GM23338 (cell line): ENCODE measurements at regions not wholly inside any gene's neighbourhood (a gene's known extent, or its start where the extent isn't known, plus 50 kb on each side); places are given as distances from the start of the nearest gene placed in this dataset.

Experiments used
- ATAC-seq: fragments of 200-7000 bp; cut with Tn5 transposase; 3 replicates; pipeline ENCODE4 v1.9.1; 2020
- DNase-seq: peaks from one replicate; pipeline ENCODE4 v3.0.0-alpha.2; 2015; ENCODE audit warnings: low spot score
- H2AFZ ChIP-seq: fragments of 200-600 bp; sonication (generic); 2 replicates; pipeline ENCODE4 v1.8.0; 2016; ENCODE audit warnings: antibody characterized with exemption, mild to moderate bottlenecking, moderate library complexity
- H3F3A ChIP-seq: fragments of 200-600 bp; sonication (generic); replicated peaks from 2 replicates; pipeline ENCODE4 v1.8.0; 2017; ENCODE audit warnings: antibody characterized with exemption, mixed run types, low read depth
- H3K27ac ChIP-seq: fragments of 200-600 bp; sonication (generic); 2 replicates; pipeline ENCODE4 v1.6.1; 2016; ENCODE audit warnings: low read depth
- H3K27me3 ChIP-seq: fragments of 200-600 bp; sonication (generic); 2 replicates; pipeline ENCODE4 v1.8.0; 2016; ENCODE audit warnings: mild to moderate bottlenecking, mixed run types, moderate library complexity; ENCODE audit not compliant: insufficient read depth
- H3K36me3 ChIP-seq: fragments of 200-600 bp; sonication (generic); 2 replicates; pipeline ENCODE4 v1.8.0; 2016; ENCODE audit warnings: mild to moderate bottlenecking; ENCODE audit not compliant: insufficient read depth
- H3K4me1 ChIP-seq: fragments of 200-600 bp; sonication (generic); 2 replicates; pipeline ENCODE4 v1.8.0; 2016; ENCODE audit warnings: mild to moderate bottlenecking, moderate library complexity; ENCODE audit not compliant: insufficient read depth
- H3K4me2 ChIP-seq: fragments of 200-600 bp; sonication (generic); 2 replicates; pipeline ENCODE4 v1.7.1; 2017; ENCODE audit warnings: mixed run types
- H3K4me3 ChIP-seq: fragments of 200-600 bp; sonication (generic); 2 replicates; pipeline ENCODE4 v1.6.1; 2016; ENCODE audit warnings: mixed run types
- H3K79me2 ChIP-seq: fragments of 200-600 bp; sonication (generic); replicated peaks from 2 replicates; pipeline ENCODE4 v1.8.0; 2017; ENCODE audit warnings: mild to moderate bottlenecking; ENCODE audit not compliant: insufficient read depth
- H3K9me2 ChIP-seq: fragments of 200-600 bp; sonication (generic); 2 replicates; pipeline ENCODE4 v1.8.0; 2017; ENCODE audit not compliant: insufficient read depth
- H4K20me1 ChIP-seq: fragments of 200-600 bp; sonication (generic); replicated peaks from 2 replicates; pipeline ENCODE4 v1.8.0; 2017; ENCODE audit warnings: mild to moderate bottlenecking; ENCODE audit not compliant: insufficient read depth
- H3K27ac Mint-ChIP-seq: 2 replicates; pipeline ENCODE4 v1.8.0; 2020; ENCODE audit warnings: inconsistent platforms, mild to moderate bottlenecking, moderate library complexity, mixed read lengths
- H3K27me3 Mint-ChIP-seq: 3 replicates; pipeline ENCODE4 v1.8.0; 2022; ENCODE audit warnings: low read depth, mild to moderate bottlenecking, moderate library complexity, mixed read lengths, inconsistent platforms; ENCODE audit not compliant: insufficient read depth, poor library complexity
- H3K36me3 Mint-ChIP-seq: 3 replicates; pipeline ENCODE4 v1.8.0; 2021; ENCODE audit warnings: low read depth, mild to moderate bottlenecking, inconsistent platforms, moderate library complexity, mixed read lengths
- H3K4me1 Mint-ChIP-seq: 3 replicates; pipeline ENCODE4 v1.8.0; 2020; ENCODE audit warnings: mild to moderate bottlenecking, inconsistent platforms, mixed read lengths
- H3K4me3 Mint-ChIP-seq: 3 replicates; pipeline ENCODE4 v1.8.0; 2021; ENCODE audit warnings: moderate library complexity, mild to moderate bottlenecking, inconsistent platforms, mixed read lengths
- H3K9me3 Mint-ChIP-seq: 3 replicates; pipeline ENCODE4 v1.8.0; 2020; ENCODE audit warnings: moderate library complexity, mild to moderate bottlenecking, inconsistent platforms, mixed read lengths
- CREB1 ChIP-seq: fragments of 250-450 bp; sonication (Bioruptor Pico); IDR thresholded peaks from 2 replicates; pipeline ENCODE4 v1.5.0; 2020; ENCODE audit warnings: low read depth, mild to moderate bottlenecking, moderate library complexity
- CTCF ChIP-seq, 2 experiments: fragments of 200-600 bp in 1 of 2; sonication (generic) in 1 of 2; conservative IDR thresholded peaks; 2 replicates each; pipeline versions ENCODE4 v1.5.1 to v1.6.1; 2016 to 2017; ENCODE audit warnings: antibody characterized with exemption in 2 of 2, low read depth in 2 of 2, mild to moderate bottlenecking in 2 of 2, moderate library complexity in 1 of 2
- EZH2 ChIP-seq: fragments of 200-600 bp; sonication (generic); IDR thresholded peaks from one replicate; pipeline ENCODE4 v1.8.0; 2017; ENCODE audit warnings: antibody characterized with exemption, mild to moderate bottlenecking, low read depth; ENCODE audit not compliant: unreplicated experiment
- EZH2phosphoT487 ChIP-seq: fragments of 200-600 bp; sonication (generic); IDR thresholded peaks from one replicate; pipeline ENCODE4 v1.8.1; 2018; ENCODE audit warnings: antibody characterized with exemption; ENCODE audit not compliant: unreplicated experiment
- NANOG ChIP-seq: IDR thresholded peaks from 2 replicates; pipeline ENCODE4 v1.6.1; 2016; ENCODE audit warnings: antibody characterized with exemption, borderline replicate concordance
- POLR2AphosphoS5 ChIP-seq: IDR thresholded peaks from 2 replicates; pipeline ENCODE4 v1.6.1; 2016; ENCODE audit warnings: antibody characterized with exemption, low read depth
- REST ChIP-seq: IDR thresholded peaks from one replicate; pipeline ENCODE4 v1.6.1; 2018; ENCODE audit warnings: antibody characterized with exemption; ENCODE audit not compliant: unreplicated experiment
- STAT1 ChIP-seq: IDR thresholded peaks from one replicate; pipeline ENCODE4 v1.6.1; 2016; ENCODE audit warnings: antibody characterized with exemption; ENCODE audit not compliant: unreplicated experiment
- ZNF462 ChIP-seq: fragments of 250-450 bp; sonication (Bioruptor Pico); IDR thresholded peaks from 2 replicates; pipeline ENCODE4 v1.5.0; 2020; ENCODE audit warnings: mild to moderate bottlenecking, moderate library complexity

- TF ChIP-seq ZNF462 (CRISPR knock-in tag), result no peak
- TF ChIP-seq REST, result no peak
These were observed 583.6 kb downstream of the OLFM4 start (continued) for GRCh38 chr13:53612200-53612599.

- TF ChIP-seq EZH2 (no peak), REST (no peak), CTCF (conservative IDR thresholded peaks at IDR 0.05; ENCODE audit: low read depth in 2 of 2) (no peak), POLR2AphosphoS5 (no peak), NANOG (no peak), CREB1 (CRISPR knock-in tag) (no peak), EZH2phosphoT487 (no peak), STAT1 (no peak)
- Histone ChIP-seq H3K36me3 (no peaks in the 10 kb centered on the region), H3K79me2 (no peaks in the 10 kb centered on the region), H3K9me2 (peaks cover 4% of the 10 kb centered on the region; the same call in 1 of the 2 replicates), H3K4me1 (no peaks in the 10 kb centered on the region), H3K27me3 (no peaks in the 10 kb centered on the region), H4K20me1 (no peaks in the 10 kb centered on the region), H3F3A (no peaks in the 10 kb centered on the region), H3K4me2 (no peak overlapping the region), H3K27ac (no peak overlapping the region), H3K4me3 (no peak overlapping the region), H2AFZ (no peak overlapping the region)
- H3K9me3 Mint-ChIP-seq, result no peaks in the 10 kb centered on the region
- ATAC-seq (no peak), DNase-seq (no peak)
- H3K4me3 Mint-ChIP-seq, result no peak overlapping the region
- H3K36me3 Mint-ChIP-seq, result no peaks in the 10 kb centered on the region
- no peaks in the 10 kb centered on the region for H3K27me3 Mint-ChIP-seq
- H3K4me1 Mint-ChIP-seq, result no peaks in the 10 kb centered on the region
- H3K27ac Mint-ChIP-seq, result no peak overlapping the region
These were observed 593.8 kb downstream of the OLFM4 start for GRCh38 chr13:53622456-53622855.
